Fibroblast of lung (primary cell): ENCODE measurements at regions not wholly inside any gene's neighbourhood (a gene's known extent, or its start where the extent isn't known, plus 50 kb on each side); places are given as distances from the start of the nearest gene placed in this dataset.

Source experiments
- DNase-seq, 2 donors: peaks; one replicate each; pipeline versions ENCODE4 v3.0.0 to v3.0.0-alpha.2; 2010; ENCODE audit warnings: low read depth in 2 of 2
- H2AFZ ChIP-seq: 2 replicates; pipeline ENCODE4 v1.5.1; 2012; ENCODE audit warnings: low read length, control low read depth, inconsistent platforms
- H3K27ac ChIP-seq: 2 replicates; pipeline ENCODE4 v1.5.1; 2011; ENCODE audit warnings: low read length, control low read depth; ENCODE audit not compliant: insufficient read depth
- H3K27me3 ChIP-seq: 2 replicates; pipeline ENCODE4 v1.5.1; 2011; ENCODE audit warnings: mild to moderate bottlenecking, low read length; ENCODE audit not compliant: control insufficient read depth, insufficient read depth
- H3K36me3 ChIP-seq: 2 replicates; pipeline ENCODE4 v1.5.1; 2011; ENCODE audit warnings: low read length; ENCODE audit not compliant: control insufficient read depth, insufficient read depth
- H3K4me1 ChIP-seq: 2 replicates; pipeline ENCODE4 v1.5.1; 2011; ENCODE audit warnings: low read length; ENCODE audit not compliant: control insufficient read depth, insufficient read depth; ENCODE audit errors: extremely low read depth
- H3K4me2 ChIP-seq: 2 replicates; pipeline ENCODE4 v1.5.1; 2011; ENCODE audit warnings: low read length, control low read depth; ENCODE audit not compliant: insufficient read depth; ENCODE audit errors: extremely low read depth
- H3K4me3 ChIP-seq, 4 experiments: fragments of 200-600 bp in 1 of 4; sonication (generic) in 1 of 4; replicated peaks in 1 of 4; 2 replicates each; pipeline ENCODE4 v1.5.1; 2011 to 2016; ENCODE audit warnings: low read length in 4 of 4, low read depth in 3 of 4, mild to moderate bottlenecking in 3 of 4, control low read depth in 2 of 4, inconsistent platforms in 1 of 4, mixed read lengths in 1 of 4; ENCODE audit not compliant: insufficient read depth in 1 of 4; ENCODE audit errors: control extremely low read depth in 1 of 4
- H3K79me2 ChIP-seq: 2 replicates; pipeline ENCODE4 v1.5.1; 2012; ENCODE audit warnings: mild to moderate bottlenecking, low read length, inconsistent platforms; ENCODE audit not compliant: control insufficient read depth, insufficient read depth
- H3K9ac ChIP-seq: 2 replicates; pipeline ENCODE4 v1.5.1; 2011; ENCODE audit warnings: mild to moderate bottlenecking, low read length, control low read depth; ENCODE audit not compliant: insufficient read depth
- H3K9me3 ChIP-seq: 2 replicates; pipeline ENCODE4 v1.5.1; 2012; ENCODE audit warnings: low read depth, low read length; ENCODE audit not compliant: control insufficient read depth, insufficient read depth
- H4K20me1 ChIP-seq: 2 replicates; pipeline ENCODE4 v1.5.1; 2011; ENCODE audit warnings: low read length; ENCODE audit not compliant: control insufficient read depth, insufficient read depth; ENCODE audit errors: extremely low read depth
- EZH2 ChIP-seq: IDR thresholded peaks from 2 replicates; pipeline ENCODE4 v1.5.1; 2012; ENCODE audit warnings: low read length, control low read depth, mild to moderate bottlenecking; ENCODE audit errors: missing control alignments
- TF ChIP-seq, protein P1 (sequence below), 2 donors: IDR thresholded peaks in 1 of 2; conservative IDR thresholded peaks in 1 of 2; 1 replicate in 1 of 2; 2 replicates in 1 of 2; pipeline ENCODE4 v1.5.1; 2011 to 2012; ENCODE audit warnings: low read length in 2 of 2, control low read depth in 1 of 2, inconsistent platforms in 1 of 2, low read depth in 1 of 2, mild to moderate bottlenecking in 1 of 2

DNA sequence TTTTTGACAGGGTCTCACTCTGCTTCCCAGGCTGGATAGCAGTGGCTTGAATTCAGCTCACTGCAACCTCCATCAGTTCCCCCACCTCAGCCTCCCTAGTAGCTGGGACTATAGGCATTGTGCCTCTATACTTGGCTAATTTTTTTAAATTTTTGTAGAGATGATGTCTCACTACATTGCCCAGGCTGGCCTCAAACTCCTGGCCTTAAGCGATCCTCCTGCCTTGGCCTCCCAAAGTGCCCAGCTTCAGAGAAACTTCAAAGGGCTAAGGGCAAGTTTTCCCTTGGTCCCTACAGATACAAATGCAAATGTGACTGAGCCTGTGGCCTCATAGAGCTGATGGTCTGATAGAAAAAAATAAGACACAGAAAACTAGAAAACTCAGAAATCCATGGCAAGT is 52.9 kb upstream of the PRRC2C start:
- no peak overlapping the region for H2AFZ ChIP-seq
- H3K27me3 ChIP-seq, result no peaks in the 10 kb centered on the region
- H3K4me1 ChIP-seq, result peaks cover 5% of the 10 kb centered on the region
- no peaks in the 10 kb centered on the region for H4K20me1 ChIP-seq
- H3K4me2 ChIP-seq, result no peak overlapping the region
- H3K9me3 ChIP-seq, result no peaks in the 10 kb centered on the region
- H3K9ac ChIP-seq, result no peak overlapping the region
- TF ChIP-seq, protein P1, sequence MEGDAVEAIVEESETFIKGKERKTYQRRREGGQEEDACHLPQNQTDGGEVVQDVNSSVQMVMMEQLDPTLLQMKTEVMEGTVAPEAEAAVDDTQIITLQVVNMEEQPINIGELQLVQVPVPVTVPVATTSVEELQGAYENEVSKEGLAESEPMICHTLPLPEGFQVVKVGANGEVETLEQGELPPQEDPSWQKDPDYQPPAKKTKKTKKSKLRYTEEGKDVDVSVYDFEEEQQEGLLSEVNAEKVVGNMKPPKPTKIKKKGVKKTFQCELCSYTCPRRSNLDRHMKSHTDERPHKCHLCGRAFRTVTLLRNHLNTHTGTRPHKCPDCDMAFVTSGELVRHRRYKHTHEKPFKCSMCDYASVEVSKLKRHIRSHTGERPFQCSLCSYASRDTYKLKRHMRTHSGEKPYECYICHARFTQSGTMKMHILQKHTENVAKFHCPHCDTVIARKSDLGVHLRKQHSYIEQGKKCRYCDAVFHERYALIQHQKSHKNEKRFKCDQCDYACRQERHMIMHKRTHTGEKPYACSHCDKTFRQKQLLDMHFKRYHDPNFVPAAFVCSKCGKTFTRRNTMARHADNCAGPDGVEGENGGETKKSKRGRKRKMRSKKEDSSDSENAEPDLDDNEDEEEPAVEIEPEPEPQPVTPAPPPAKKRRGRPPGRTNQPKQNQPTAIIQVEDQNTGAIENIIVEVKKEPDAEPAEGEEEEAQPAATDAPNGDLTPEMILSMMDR (conservative IDR thresholded peaks at IDR 0.05 in 1 of 2, IDR thresholded peaks at IDR 0.05 in 1 of 2; ENCODE audit: low read depth in 1 of 2, low read length in 2 of 2), result no peak
- no peak for TF ChIP-seq EZH2
- H3K36me3 ChIP-seq, result no peaks in the 10 kb centered on the region
- no peak overlapping the region for H3K27ac ChIP-seq
- DNase-seq, result no peak
- H3K4me3 ChIP-seq, result no peak overlapping the region
- no peaks in the 10 kb centered on the region for H3K79me2 ChIP-seq

DNA sequence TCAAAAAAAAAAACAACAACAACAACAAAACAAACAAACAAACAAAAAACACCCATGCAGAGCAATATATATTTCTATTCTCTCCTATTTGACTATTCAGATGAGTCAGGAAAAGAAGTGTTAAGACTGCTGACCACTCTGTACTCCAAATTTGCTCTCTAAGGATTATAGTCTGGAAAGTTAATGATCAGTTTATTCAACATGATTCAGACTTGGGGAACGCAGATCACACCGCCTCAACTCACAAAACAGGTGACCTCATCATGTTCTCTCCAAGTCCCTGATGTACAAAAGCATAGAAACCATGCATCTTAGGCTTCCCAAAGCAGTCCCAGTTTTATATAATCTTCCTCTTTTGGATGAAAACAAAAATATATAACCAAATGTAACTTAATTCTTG is 51.9 kb upstream of the PRRC2C start:
- Histone ChIP-seq H3K9me3 (no peaks in the 10 kb centered on the region), H3K27me3 (no peaks in the 10 kb centered on the region), H3K79me2 (no peaks in the 10 kb centered on the region), H3K4me1 (peaks cover 5% of the 10 kb centered on the region), H4K20me1 (no peaks in the 10 kb centered on the region), H3K4me3 (no peak overlapping the region), H3K27ac (no peak overlapping the region), H3K4me2 (no peak overlapping the region), H3K9ac (no peak overlapping the region), H3K36me3 (no peaks in the 10 kb centered on the region), H2AFZ (no peak overlapping the region)
- peak; percentile 42 to 95 for DNase-seq
- no peak for TF ChIP-seq EZH2
- TF ChIP-seq, protein P1 (conservative IDR thresholded peaks at IDR 0.05 in 1 of 2, IDR thresholded peaks at IDR 0.05 in 1 of 2; ENCODE audit: low read depth in 1 of 2, low read length in 2 of 2), result no peak

DNA sequence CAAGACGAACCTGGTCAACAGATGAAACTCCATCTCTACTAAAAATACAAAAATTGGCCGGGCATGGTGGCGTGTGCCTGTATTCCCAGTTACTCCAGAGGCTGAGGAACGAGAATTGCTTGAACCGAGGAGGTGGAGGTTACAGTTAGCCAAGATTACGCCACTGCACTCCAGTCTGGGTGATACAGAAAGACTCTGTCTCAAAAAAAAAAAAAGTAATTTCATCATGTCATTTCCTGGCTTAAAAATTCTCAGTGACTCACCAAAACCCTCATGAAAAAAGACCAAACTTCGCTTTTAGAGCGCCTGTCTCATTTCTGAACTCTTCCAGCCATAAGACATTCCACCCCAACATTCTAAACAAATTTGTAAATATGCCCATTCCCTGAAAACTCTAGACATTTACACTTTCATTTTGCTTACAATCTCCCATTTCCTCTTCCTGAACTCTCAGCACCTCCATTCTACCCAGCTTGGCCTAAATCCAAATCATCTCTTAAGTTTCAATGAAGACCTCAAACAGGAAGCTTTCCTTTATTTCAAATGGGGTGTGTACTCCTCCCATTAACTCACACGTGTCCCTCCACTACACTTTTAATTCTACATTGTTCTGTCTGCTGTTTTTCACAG is 50.5 kb upstream of the PRRC2C start:
- no peak for TF ChIP-seq EZH2
- TF ChIP-seq, protein P1 (conservative IDR thresholded peaks at IDR 0.05 in 1 of 2, IDR thresholded peaks at IDR 0.05 in 1 of 2; ENCODE audit: low read depth in 1 of 2, low read length in 2 of 2), result no peak
- Histone ChIP-seq H3K79me2 (no peaks in the 10 kb centered on the region), H2AFZ (peak overlapping the region; percentile 64), H3K4me2 (peak overlapping the region; percentile 72), H3K9me3 (no peaks in the 10 kb centered on the region), H3K27ac (peak overlapping the region; percentile 91), H4K20me1 (no peaks in the 10 kb centered on the region), H3K27me3 (no peaks in the 10 kb centered on the region), H3K4me1 (peaks cover 11% of the 10 kb centered on the region), H3K9ac (peak overlapping the region; percentile 52), H3K4me3 (peak overlapping the region in 3 of 4 experiments; percentile 19 to 30 (median 27)), H3K36me3 (no peaks in the 10 kb centered on the region)
- peak; percentile 88 to 92 for DNase-seq
